Spleen (tissue), 7 donors: ENCODE measurements at regions not wholly inside any gene's neighbourhood (a gene's known extent, or its start where the extent isn't known, plus 50 kb on each side); places are given as distances from the start of the nearest gene placed in this dataset.

Source experiments
- POLR2A ChIP-seq, 3 donors: fragments of 450-650 bp; IDR thresholded peaks; one replicate each; pipeline ENCODE4 v1.5.1; 2017; ENCODE audit warnings: antibody characterized with exemption in 3 of 3, mild to moderate bottlenecking in 1 of 3
- TF ChIP-seq, protein P1 (sequence below), 11 experiments: fragments of 200-600 bp in 7 of 11; fragments of 450-650 bp in 4 of 11; sonication (generic) in 4 of 11; IDR thresholded peaks in 8 of 11; conservative IDR thresholded peaks in 3 of 11; 1 replicate in 7 of 11; 2 replicates in 4 of 11; pipeline versions ENCODE4 v1.4.0 to v1.8.0; 2016 to 2021; ENCODE audit warnings: antibody characterized with exemption in 11 of 11, inconsistent platforms in 4 of 11, mild to moderate bottlenecking in 1 of 11
- donor health status: DM: no; HTN: no; CAD: no; lungs with moderate emphysema.
- donor health status: DM: no; HTN: no; CAD: no.
- donor health status: DM: no; HTN: no; CAD: no.

GRCh38 chr14:94919896-94920295 is 150.0 kb upstream of the GSC start:
- TF ChIP-seq, protein P1, sequence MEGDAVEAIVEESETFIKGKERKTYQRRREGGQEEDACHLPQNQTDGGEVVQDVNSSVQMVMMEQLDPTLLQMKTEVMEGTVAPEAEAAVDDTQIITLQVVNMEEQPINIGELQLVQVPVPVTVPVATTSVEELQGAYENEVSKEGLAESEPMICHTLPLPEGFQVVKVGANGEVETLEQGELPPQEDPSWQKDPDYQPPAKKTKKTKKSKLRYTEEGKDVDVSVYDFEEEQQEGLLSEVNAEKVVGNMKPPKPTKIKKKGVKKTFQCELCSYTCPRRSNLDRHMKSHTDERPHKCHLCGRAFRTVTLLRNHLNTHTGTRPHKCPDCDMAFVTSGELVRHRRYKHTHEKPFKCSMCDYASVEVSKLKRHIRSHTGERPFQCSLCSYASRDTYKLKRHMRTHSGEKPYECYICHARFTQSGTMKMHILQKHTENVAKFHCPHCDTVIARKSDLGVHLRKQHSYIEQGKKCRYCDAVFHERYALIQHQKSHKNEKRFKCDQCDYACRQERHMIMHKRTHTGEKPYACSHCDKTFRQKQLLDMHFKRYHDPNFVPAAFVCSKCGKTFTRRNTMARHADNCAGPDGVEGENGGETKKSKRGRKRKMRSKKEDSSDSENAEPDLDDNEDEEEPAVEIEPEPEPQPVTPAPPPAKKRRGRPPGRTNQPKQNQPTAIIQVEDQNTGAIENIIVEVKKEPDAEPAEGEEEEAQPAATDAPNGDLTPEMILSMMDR (IDR thresholded peaks at IDR 0.05 in 8 of 11, conservative IDR thresholded peaks at IDR 0.05 in 3 of 11): no peak
- TF ChIP-seq POLR2A (IDR thresholded peaks at IDR 0.05): no peak
